Loucy (cell line): ENCODE measurements at regions not wholly inside any gene's neighbourhood (a gene's known extent, or its start where the extent isn't known, plus 50 kb on each side); places are given as distances from the start of the nearest gene placed in this dataset.

Source experiments
- H2AFZ ChIP-seq: fragments of 200-600 bp; sonication (generic); 2 replicates; pipeline ENCODE4 v1.6.0; 2016; ENCODE audit warnings: antibody characterized with exemption, mild to moderate bottlenecking, low read length, moderate library complexity
- H3F3A ChIP-seq: fragments of 200-600 bp; 2 replicates; pipeline ENCODE4 v1.6.0; 2016; ENCODE audit warnings: antibody characterized with exemption, low read depth, mild to moderate bottlenecking
- H3K27me3 ChIP-seq: fragments of 200-600 bp; sonication (generic); 2 replicates; pipeline ENCODE4 v1.6.1; 2014; ENCODE audit warnings: low read length, mild to moderate bottlenecking; ENCODE audit not compliant: insufficient read depth, poor library complexity, severe bottlenecking
- H3K36me3 ChIP-seq: fragments of 200-600 bp; sonication (generic); 2 replicates; pipeline ENCODE4 v1.6.1; 2016; ENCODE audit warnings: low read length; ENCODE audit not compliant: insufficient read depth
- H3K4me1 ChIP-seq: fragments of 200-600 bp; sonication (generic); 2 replicates; pipeline ENCODE4 v1.5.1; 2014; ENCODE audit warnings: low read length, mild to moderate bottlenecking; ENCODE audit not compliant: insufficient read depth, poor library complexity, severe bottlenecking
- H3K4me2 ChIP-seq: fragments of 200-600 bp; sonication (generic); 2 replicates; pipeline ENCODE4 v1.6.0; 2014; ENCODE audit warnings: antibody characterized with exemption, low read length, low read depth, mild to moderate bottlenecking; ENCODE audit not compliant: poor library complexity, severe bottlenecking
- H3K4me3 ChIP-seq: fragments of 200-600 bp; sonication (generic); 2 replicates; pipeline ENCODE4 v1.5.1; 2014; ENCODE audit warnings: low read length, mild to moderate bottlenecking, mixed read lengths; ENCODE audit not compliant: poor library complexity, severe bottlenecking
- H3K79me2 ChIP-seq: fragments of 200-600 bp; sonication (generic); 2 replicates; pipeline ENCODE4 v1.6.1; 2014; ENCODE audit warnings: low read length; ENCODE audit not compliant: insufficient read depth
- H3K9ac ChIP-seq: fragments of 200-600 bp; sonication (generic); 2 replicates; pipeline ENCODE4 v1.6.0; 2014; ENCODE audit warnings: mild to moderate bottlenecking, low read depth, low read length, moderate library complexity; ENCODE audit not compliant: poor library complexity, severe bottlenecking
- H3K9me2 ChIP-seq: fragments of 200-600 bp; sonication (generic); replicated peaks from 2 replicates; pipeline ENCODE4 v1.6.1; 2016; ENCODE audit warnings: low read depth, low read length, mixed read lengths
- H3K9me3 ChIP-seq: fragments of 200-600 bp; sonication (generic); 2 replicates; pipeline ENCODE4 v1.6.1; 2014; ENCODE audit warnings: mild to moderate bottlenecking, antibody characterized with exemption, low read length, low read depth; ENCODE audit not compliant: insufficient read depth
- H4K20me1 ChIP-seq: fragments of 200-600 bp; sonication (generic); 2 replicates; pipeline ENCODE4 v1.6.0; 2014; ENCODE audit warnings: antibody characterized with exemption, low read length, mild to moderate bottlenecking; ENCODE audit not compliant: insufficient read depth, poor library complexity, severe bottlenecking
- CTCF ChIP-seq: fragments of 200-600 bp; sonication (generic); conservative IDR thresholded peaks from 2 replicates; pipeline ENCODE4 v1.5.1; 2014; ENCODE audit warnings: mild to moderate bottlenecking, antibody characterized with exemption, low read length
- EZH2phosphoT487 ChIP-seq: fragments of 200-600 bp; IDR thresholded peaks from 2 replicates; pipeline ENCODE4 v1.6.1; 2018; ENCODE audit warnings: antibody characterized with exemption, mild to moderate bottlenecking, moderate library complexity, borderline replicate concordance

GRCh38 chr3:86282106-86282787 is 708.7 kb downstream of the VGLL3 start:
- no peaks in the 10 kb centered on the region for H3K9me3 ChIP-seq

GRCh38 chr3:86269364-86270155 is 721.4 kb downstream of the VGLL3 start:
- Histone ChIP-seq H3K4me3 (no peak overlapping the region), H3K9ac (no peak overlapping the region), H3K9me3 (no peaks in the 10 kb centered on the region), H4K20me1 (no peaks in the 10 kb centered on the region), H3K36me3 (no peaks in the 10 kb centered on the region), H3K4me2 (no peak overlapping the region), H3K27me3 (no peaks in the 10 kb centered on the region), H3K4me1 (no peaks in the 10 kb centered on the region), H3K79me2 (no peaks in the 10 kb centered on the region), H2AFZ (no peak overlapping the region), H3K9me2 (no peaks in the 10 kb centered on the region), H3F3A (no peaks in the 10 kb centered on the region)
- no peak for TF ChIP-seq EZH2phosphoT487
- no peak for TF ChIP-seq CTCF

More at GRCh38 chr3:86282106-86282787, 708.7 kb downstream of the VGLL3 start:
- Histone ChIP-seq H3F3A (no peaks in the 10 kb centered on the region), H2AFZ (no peak overlapping the region), H3K4me3 (no peak overlapping the region), H3K9me2 (no peaks in the 10 kb centered on the region), H3K9ac (no peak overlapping the region), H3K36me3 (no peaks in the 10 kb centered on the region), H3K27me3 (no peaks in the 10 kb centered on the region), H4K20me1 (no peaks in the 10 kb centered on the region), H3K4me2 (no peak overlapping the region), H3K79me2 (no peaks in the 10 kb centered on the region), H3K4me1 (no peaks in the 10 kb centered on the region)
- TF ChIP-seq EZH2phosphoT487: no peak
- no peak for TF ChIP-seq CTCF

GRCh38 chr3:86257955-86258641 is 732.9 kb downstream of the VGLL3 start:
- Histone ChIP-seq H3F3A (no peaks in the 10 kb centered on the region), H3K9ac (no peak overlapping the region), H3K9me3 (no peaks in the 10 kb centered on the region), H3K79me2 (no peaks in the 10 kb centered on the region), H3K4me1 (no peaks in the 10 kb centered on the region), H3K4me2 (no peak overlapping the region), H3K9me2 (no peaks in the 10 kb centered on the region), H3K36me3 (no peaks in the 10 kb centered on the region), H3K4me3 (no peak overlapping the region), H4K20me1 (no peaks in the 10 kb centered on the region), H3K27me3 (no peaks in the 10 kb centered on the region), H2AFZ (no peak overlapping the region)
- TF ChIP-seq EZH2phosphoT487 (no peak), CTCF (no peak)
